ENCODE measurements at regions not wholly inside any gene's neighbourhood (a gene's known extent, or its start where the extent isn't known, plus 50 kb on each side); places are given as distances from the start of the nearest gene placed in this dataset.

GRCh38 chr12:107339932-107340331 is 246.6 kb upstream of the CRY1 start:
- TF ChIP-seq EZH2 (IDR thresholded peaks at IDR 0.05; ENCODE audit: borderline replicate concordance, low read length) = no peak
- TF ChIP-seq CTCF (IDR thresholded peaks at IDR 0.05; ENCODE audit: low read length) = no peak

Data from OCI-LY1 (cell line).